Mucosa of descending colon (tissue), 3 donors: ENCODE measurements at regions not wholly inside any gene's neighbourhood (a gene's known extent, or its start where the extent isn't known, plus 50 kb on each side); places are given as distances from the start of the nearest gene placed in this dataset.
"Not testable (repeated sequence)": the region's sequence is repeated elsewhere in the genome, so short reads cannot be mapped to it uniquely, and the experiment has no call there.

Experiments used
- ATAC-seq: fragments of 200-7000 bp; cut with Tn5 transposase; one replicate; pipeline ENCODE4 v1.9.1; 2020; ENCODE audit warnings: mild to moderate bottlenecking, moderate library complexity
- DNase-seq, 3 donors: peaks; one replicate each; pipeline ENCODE4 v3.0.0-alpha.2; 2020
- H3K36me3 ChIP-seq: fragments of 200-600 bp; one replicate; pipeline ENCODE4 v1.8.0; 2021; ENCODE audit warnings: low read depth, mild to moderate bottlenecking
- H3K4me1 ChIP-seq: fragments of 200-600 bp; one replicate; pipeline ENCODE4 v1.8.0; 2021; ENCODE audit warnings: low read depth, mild to moderate bottlenecking
- H3K4me3 ChIP-seq: fragments of 200-600 bp; one replicate; pipeline ENCODE4 v1.8.0; 2021; ENCODE audit warnings: mild to moderate bottlenecking
- H3K9me3 ChIP-seq: fragments of 200-600 bp; one replicate; pipeline ENCODE4 v1.8.0; 2021; ENCODE audit warnings: mild to moderate bottlenecking
- intact Hi-C, 2 donors: fragments of 100-400 bp; cut with DNase I in 1 of 2; cut with micrococcal nuclease in 1 of 2; formaldehyde crosslinking; loops; one replicate each; pipeline versions ENCODE4 v1.11.0 to v1.11.1; 2022; cut with DNase I, micrococcal nuclease
- TF ChIP-seq, protein P1 (sequence below): fragments of 200-600 bp; IDR thresholded peaks from one replicate; pipeline ENCODE4 v1.8.0; 2022; ENCODE audit warnings: antibody characterized with exemption, mild to moderate bottlenecking
- donor health status: DM: no; HTN: no; CAD: no; lungs with moderate emphysema.
- donor health status: DM: no; HTN: no; CAD: no.
- donor health status: DM: no; HTN: yes; CAD: no.

DNA sequence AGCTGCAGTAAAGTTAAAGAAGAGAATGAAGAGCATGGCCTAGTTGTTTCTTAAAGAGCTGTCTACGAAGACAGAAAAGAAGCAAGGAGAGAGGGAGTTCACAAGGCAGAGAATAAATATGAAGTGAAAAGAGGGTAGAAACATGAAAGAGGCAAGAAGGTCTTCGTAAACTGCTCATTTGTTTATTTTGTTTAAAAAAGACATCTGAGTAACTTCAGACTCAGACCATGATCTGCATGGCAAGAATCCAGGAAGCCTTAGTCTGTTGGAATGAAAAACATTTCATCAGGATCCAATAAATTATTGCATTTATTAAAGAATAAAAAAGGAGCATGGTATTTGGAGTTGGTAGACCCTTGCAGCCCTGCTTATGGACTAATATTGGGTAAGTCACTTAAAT is 151.1 kb downstream of the SEM1 start:
- no peaks in the 10 kb centered on the region for H3K9me3 ChIP-seq
- TF ChIP-seq, protein P1, sequence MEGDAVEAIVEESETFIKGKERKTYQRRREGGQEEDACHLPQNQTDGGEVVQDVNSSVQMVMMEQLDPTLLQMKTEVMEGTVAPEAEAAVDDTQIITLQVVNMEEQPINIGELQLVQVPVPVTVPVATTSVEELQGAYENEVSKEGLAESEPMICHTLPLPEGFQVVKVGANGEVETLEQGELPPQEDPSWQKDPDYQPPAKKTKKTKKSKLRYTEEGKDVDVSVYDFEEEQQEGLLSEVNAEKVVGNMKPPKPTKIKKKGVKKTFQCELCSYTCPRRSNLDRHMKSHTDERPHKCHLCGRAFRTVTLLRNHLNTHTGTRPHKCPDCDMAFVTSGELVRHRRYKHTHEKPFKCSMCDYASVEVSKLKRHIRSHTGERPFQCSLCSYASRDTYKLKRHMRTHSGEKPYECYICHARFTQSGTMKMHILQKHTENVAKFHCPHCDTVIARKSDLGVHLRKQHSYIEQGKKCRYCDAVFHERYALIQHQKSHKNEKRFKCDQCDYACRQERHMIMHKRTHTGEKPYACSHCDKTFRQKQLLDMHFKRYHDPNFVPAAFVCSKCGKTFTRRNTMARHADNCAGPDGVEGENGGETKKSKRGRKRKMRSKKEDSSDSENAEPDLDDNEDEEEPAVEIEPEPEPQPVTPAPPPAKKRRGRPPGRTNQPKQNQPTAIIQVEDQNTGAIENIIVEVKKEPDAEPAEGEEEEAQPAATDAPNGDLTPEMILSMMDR = no peak
- H3K36me3 ChIP-seq = no peaks in the 10 kb centered on the region
- intact Hi-C loops = no loop called here
- DNase-seq (no peak), ATAC-seq (no peak)
- H3K4me1 ChIP-seq = no peaks in the 10 kb centered on the region
- H3K4me3 ChIP-seq = no peak overlapping the region

DNA sequence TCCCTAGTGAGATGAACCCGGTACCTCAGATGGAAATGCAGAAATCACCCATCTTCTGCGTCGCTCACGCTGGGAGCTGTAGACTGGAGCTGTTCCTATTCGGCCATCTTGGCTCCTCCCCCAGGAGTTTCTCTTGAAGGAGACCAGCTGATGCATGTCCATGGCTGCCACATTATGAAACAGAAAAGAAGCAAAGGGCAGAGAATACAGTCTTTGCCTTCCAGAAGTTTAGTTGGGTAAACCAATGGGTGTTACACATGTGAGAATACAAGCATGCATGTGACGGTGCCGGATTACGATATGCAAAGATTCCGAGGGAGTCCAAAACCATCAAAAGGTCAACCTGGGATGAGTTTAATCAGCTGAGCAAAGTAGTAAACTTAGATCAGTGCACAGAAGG is 151.6 kb downstream of the SEM1 start:
- DNase-seq (no peak), ATAC-seq (no peak)
- H3K9me3 ChIP-seq = no peaks in the 10 kb centered on the region
- no peaks in the 10 kb centered on the region for H3K36me3 ChIP-seq
- intact Hi-C loops = no loop called here
- no peak overlapping the region for H3K4me3 ChIP-seq
- no peaks in the 10 kb centered on the region for H3K4me1 ChIP-seq
- TF ChIP-seq, protein P1 = no peak

DNA sequence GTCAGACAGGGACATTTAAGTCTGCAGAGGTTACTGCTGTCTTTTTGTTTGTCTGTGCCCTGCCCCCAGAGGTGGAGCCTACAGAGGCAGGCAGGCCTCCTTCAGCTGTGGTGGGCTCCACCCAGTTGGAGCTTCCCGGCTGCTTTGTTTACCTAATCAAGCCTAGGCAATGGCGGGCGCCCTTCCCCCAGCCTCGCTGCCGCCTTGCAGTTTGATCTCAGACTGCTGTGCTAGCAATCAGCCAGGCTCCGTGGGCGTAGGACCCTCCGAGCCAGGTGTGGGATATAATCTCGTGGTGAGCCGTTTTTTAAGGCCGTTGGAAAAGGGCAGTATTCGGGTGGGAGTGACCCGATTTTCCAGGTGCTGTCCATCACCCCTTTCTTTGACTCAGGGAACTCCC is 152.0 kb downstream of the SEM1 start:
- H3K4me3 ChIP-seq, DNase-seq, H3K36me3 ChIP-seq, ATAC-seq, H3K9me3 ChIP-seq, H3K4me1 ChIP-seq, intact Hi-C loops: not testable (repeated sequence)

DNA sequence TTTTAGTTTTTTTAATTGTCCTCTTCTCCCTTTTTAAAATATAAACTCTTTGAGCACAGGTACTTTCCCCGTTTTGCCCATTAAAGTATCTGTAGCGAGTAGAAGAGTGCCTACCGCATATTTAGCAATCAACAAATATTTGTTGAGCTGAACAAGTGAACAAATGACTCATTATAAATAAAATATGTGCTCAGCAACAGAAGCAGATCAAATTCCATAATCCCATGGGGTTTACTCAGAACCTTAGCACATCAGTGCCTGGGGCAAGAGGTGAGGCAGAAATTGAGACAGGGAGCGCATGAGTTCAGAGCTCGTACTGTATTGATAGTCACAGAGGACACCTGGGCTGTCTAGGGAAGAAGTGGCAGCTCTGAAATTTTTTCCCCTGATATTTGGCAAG is 161.0 kb downstream of the SEM1 start:
- Histone ChIP-seq H3K4me3 (no peak overlapping the region), H3K9me3 (no peaks in the 10 kb centered on the region), H3K4me1 (no peaks in the 10 kb centered on the region), H3K36me3 (no peaks in the 10 kb centered on the region)
- intact Hi-C loops = no loop called here
- DNase-seq = no peak
- no peak for ATAC-seq
- TF ChIP-seq, protein P1 = no peak

DNA sequence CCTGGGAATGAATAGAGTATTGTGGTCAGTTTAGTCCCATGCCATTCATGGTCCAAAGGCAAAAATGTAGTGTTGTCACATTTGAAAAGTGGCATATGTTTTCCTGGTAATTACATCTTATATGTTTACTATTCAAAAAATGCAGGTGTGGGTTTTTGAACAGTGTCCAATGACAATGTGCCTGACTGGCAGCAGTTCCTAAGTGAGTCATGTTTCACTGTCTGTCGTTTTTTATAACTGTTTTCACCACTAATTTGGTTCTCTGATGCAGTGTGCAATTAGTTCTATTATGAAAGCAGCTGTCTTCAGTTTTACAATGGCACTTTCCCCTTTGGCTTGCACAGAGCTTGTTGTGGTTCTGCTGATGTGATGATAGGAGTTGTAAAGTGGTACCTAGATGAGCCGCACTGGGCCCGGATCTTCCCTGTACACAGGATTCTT is 162.3 kb downstream of the SEM1 start:
- TF ChIP-seq, protein P1 = no peak
- intact Hi-C loops = no loop called here
- Histone ChIP-seq H3K4me3 (no peak overlapping the region), H3K9me3 (no peaks in the 10 kb centered on the region), H3K4me1 (no peaks in the 10 kb centered on the region), H3K36me3 (no peaks in the 10 kb centered on the region)
- ATAC-seq = no peak
- DNase-seq = no peak

DNA sequence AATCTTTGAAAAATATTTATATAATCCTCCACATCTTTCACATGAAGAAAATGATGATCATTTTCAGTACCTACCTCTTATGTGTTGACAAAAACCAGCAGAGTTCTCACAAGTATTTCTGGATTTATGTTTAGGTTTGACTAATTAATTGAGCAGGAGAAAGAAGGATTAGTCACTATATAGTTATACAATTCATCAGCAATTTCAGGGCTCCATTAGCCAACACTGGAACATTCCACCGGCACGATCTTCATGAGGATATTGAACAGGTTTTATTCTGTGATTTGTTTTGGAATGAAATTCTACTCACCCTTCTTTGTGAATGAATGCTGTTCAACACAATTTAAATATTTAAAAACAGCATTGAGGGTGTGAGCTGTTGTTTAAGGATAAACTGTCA is 163.2 kb downstream of the SEM1 start:
- H3K4me3 ChIP-seq = no peak overlapping the region
- H3K36me3 ChIP-seq = no peaks in the 10 kb centered on the region
- H3K4me1 ChIP-seq = no peaks in the 10 kb centered on the region
- TF ChIP-seq, protein P1 = no peak
- ATAC-seq = no peak
- DNase-seq = no peak
- intact Hi-C loops = no loop called here
- H3K9me3 ChIP-seq = no peaks in the 10 kb centered on the region
